T-helper 2 cell (primary cell): ENCODE measurements at regions not wholly inside any gene's neighbourhood (a gene's known extent, or its start where the extent isn't known, plus 50 kb on each side); places are given as distances from the start of the nearest gene placed in this dataset.
A peak's percentile ranks its signal among the peaks of the same experiment; 100 is the strongest.

ENCODE experiments used
- DNase-seq, 5 experiments: peaks; one replicate each; pipeline versions ENCODE4 v3.0.0 to v3.0.0-alpha.2; 2012 to 2022

DNA sequence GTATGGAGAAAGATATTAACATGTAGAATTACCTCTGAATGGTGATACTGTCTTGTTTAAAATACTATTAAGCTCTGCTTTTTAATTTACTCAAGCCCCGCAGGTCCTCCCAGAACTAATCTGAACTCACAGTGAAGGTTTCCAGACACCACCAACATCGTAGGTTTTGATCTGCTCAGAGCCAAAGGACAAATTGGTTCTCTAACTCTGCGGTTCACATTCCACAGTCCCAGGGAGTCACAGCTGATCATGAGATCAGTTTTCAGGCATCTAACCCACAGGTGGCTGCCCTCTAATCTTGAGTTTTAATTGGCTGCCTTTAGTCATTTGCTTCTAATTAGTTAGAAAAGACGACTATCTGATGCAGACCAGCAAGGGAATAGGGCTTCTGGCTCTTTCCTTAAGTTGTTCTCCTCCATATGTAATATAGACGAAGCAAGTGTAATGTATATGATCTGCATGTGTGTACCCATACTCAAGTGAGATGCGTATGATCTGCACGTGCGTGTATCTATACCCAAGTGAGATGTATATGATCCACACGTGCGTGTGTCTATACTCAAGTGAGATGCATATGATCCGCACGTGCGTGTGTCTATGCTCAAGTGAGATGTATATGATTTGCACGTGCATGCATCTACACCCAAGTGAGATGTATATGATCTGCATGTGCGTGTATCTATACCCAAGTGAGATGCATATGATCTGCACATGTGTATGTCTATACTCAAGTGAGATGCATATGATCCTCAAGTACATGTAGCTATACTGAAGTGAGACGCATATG lies 331.5 kb upstream of the NPVF start:
- DNase-seq, result no peak

DNA sequence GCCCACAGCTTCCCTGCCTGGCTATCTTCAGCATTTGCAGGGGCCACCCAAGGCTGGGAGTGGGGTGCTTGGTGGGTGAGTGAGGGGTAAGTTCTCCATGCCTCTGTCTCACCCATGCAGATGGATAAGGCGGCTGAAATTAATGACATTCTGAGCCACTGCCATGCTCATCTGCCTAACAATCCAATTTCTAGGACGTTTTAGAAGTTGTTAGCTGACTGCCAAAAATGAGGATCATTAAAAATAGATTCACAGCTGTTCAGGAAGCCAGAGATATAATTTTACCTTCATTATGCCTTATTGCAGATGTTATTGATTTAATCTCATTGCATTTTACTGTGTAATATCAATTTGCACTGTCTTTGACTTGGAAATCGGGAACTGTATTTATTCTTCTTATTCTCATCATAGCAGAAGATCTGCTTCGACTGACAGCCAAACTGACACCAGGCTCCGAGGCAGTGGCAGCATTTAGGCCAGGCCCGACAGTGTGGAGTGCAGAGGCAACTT lies 334.4 kb upstream of the NPVF start:
- DNase-seq, result no peak

DNA sequence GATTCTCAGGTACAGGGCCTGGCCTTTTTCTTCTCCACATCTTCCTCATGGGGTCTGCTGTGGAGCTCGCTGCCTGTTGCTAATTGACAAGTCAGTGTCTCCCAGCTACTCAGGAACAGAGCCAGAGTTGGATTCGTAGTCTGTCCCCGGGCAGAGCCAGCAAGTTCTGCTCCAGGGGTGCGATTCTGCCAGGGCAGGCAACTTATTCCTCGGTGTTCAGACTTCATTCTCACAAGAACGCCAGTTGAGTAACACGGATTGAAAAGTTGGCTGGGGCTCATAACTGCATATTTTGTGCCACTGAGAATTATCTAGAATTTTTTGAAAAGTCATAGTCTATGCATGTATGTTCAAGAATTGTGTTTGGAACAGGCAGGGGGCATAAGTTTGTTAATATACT lies 336.7 kb upstream of the NPVF start:
- DNase-seq, result no peak

DNA sequence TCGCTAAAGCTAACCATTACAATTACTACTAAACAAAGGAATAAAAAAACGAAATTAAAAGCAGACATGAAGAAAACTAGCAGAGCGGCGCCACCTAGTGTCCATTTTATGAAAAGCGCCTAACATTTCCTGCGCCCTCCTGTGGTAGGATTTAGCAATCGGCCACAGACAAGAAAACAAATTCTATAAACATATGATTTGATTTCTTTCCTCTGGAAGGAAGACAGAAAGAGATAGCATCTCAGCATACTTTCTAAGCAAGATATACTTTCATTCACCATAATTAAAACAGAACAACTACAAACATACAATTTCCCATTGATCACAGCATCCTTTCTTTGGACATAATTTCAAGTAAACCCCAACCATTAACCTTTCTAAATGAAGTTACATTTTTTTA lies 337.7 kb upstream of the NPVF start:
- peak; percentile 15 to 65 (median 37) for DNase-seq

DNA sequence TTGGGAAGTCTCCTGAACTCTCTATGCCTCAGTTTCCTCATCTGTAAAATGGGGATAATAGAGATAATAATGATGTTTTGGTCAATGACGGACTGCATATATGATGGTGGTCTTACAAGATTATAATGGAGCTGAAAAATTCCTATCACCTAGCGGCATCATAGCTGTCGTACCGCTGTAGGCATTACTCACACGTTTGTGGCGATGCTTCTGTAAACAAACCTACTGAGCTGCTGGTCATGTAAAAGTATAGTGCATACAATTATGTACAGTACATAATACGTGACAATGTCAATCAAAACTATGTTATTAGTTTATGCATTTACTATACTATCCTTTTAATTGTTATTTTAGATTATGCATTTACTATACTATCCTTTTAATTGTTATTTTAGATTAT lies 339.1 kb upstream of the NPVF start:
- DNase-seq, result no peak

DNA sequence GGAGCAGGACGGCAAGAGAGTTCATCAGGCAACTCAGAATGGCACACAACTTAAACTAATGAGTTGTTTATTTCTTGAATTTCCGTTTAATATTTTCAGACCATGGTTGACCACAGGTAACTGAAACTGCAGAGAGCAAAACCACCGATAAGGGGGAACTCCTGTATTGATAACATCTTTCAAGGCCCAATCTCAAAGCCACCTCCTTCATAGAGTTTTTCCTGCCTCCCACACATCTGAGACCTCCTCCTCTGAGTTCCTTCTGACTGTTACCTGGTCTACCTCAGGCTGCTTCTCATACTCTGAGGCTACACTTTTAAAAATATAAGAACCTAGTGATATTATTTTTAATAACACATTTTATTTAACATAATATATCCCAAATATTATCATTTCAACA lies 341.5 kb upstream of the NPVF start:
- DNase-seq, result peak in 1 of 5 experiments; percentile 6

DNA sequence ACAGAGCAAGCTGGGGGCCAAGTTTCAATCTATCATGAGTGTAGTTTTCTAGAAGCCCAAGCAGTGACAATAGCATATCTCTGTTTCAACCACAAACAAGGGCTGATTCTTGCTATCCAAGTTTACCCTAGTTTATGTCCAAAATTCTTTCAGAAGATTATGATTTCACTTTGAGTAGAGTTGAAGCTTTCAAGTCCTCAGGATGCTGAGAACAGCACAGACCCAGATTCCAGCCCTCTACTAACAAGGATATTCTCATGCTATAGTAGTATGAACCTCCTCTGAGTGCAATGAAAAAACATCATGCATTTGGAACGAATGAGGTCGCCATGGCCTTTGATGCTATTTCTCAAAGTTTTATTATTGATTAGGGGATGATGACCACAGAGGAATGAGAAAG lies 344.1 kb upstream of the NPVF start:
- no peak for DNase-seq

DNA sequence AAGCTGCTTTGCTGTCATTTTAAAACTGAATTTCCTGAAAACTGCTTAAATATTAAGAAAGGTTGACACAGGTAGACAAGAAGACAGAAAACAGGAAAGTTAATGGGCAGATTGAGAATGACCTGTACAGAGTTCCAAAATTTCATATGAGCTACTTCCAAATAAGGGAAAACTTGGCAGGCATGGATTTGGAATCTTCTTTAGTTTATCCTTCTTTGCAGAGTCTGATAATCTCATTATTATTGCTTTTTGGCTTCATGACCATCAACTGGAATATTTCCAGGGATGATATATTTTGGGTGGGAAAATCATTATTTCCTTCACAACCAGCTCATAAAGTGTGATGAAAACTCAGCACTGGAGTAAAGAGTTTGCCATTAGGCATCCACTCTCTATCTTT lies 346.5 kb upstream of the NPVF start:
- no peak for DNase-seq

DNA sequence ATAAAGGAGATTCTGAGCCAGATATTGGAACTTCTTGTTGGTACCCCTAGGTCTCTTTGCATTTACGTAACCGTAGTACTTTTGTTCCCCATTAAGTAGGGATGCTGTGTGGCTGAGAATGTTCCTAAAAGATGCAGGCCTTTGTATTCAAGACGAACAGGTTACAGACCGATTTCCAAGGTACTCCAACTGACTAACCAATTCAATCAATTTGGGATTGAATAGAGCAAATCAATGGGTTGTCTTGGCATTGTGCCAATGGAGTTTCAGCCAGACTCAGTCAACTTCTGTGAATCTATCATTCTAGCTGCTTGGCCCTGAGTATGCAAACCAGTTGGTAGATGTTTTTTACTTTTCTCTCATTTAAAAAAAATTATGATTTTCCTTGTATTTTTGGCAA lies 347.3 kb upstream of the NPVF start:
- no peak for DNase-seq

DNA sequence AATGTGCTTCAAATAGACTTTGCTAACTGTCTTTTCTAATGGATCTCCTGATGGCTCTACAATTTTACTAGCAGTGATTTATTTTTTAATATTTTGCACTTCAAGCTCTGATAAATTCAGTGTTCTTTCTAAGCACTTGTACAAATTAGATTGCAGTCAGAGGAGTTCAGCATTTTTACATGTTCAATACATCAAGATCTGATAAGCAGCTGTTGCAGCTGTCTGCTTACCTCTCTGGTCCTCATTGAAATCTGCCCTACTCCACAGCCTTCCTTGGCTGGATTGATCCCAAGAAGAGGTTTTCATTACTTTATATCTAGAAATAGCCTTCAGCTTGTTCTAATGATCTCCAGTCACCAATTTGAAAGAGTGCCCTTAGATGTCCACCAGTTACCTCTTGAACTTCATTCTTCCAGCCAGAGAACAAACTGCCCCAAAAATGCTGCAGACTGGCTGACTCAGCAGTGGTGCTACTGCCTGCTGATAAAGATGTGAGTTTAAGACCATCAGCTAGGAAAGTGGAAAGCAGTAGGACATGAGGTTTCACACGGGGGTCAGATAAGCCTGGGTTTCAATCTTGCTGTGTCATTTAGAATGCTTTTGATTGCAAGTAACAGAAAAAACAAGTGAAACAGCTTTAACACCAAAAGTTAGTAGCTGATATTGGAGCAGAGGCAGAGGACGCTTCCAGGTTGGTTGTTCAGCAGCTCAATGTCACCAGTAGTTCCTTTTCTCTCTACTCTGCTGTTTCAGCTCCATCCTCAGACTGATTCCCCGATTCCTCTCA lies 350.9 kb upstream of the NPVF start:
- DNase-seq, result peak in 1 of 5 experiments; percentile 14

DNA sequence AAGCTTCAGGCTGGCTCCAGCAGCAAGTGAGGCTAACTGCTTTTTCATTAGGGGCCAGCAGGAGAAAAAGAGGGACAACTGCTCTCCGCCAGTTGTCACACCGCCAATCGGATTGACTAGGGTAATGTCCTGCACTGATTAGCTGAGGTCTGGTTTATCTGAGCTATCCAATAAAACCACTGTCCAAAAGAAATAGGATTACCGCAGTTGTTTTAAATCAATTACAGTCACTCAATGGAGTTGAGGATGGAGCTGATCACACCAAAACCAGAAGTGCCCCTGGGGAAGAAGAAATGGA lies 351.4 kb upstream of the NPVF start:
- DNase-seq, result no peak

DNA sequence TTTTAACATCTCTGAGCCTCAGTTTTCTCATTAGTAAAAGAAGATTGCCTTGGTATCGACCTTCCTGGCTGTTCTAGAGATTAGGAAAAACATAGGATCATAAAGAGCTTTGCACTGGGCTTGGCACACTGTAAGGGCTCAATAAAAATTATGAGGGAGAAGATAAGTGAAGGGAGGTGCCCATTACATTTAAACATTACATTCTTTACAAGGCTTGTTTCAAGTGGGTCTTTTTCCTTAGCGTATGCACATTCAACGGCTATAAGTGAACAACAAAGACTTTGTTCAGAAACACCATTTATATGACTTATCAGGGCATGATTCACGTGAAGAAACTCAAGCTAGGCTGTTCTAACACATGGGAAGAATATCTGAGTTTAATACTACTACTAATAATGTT lies 351.9 kb upstream of the NPVF start:
- DNase-seq, result no peak

DNA sequence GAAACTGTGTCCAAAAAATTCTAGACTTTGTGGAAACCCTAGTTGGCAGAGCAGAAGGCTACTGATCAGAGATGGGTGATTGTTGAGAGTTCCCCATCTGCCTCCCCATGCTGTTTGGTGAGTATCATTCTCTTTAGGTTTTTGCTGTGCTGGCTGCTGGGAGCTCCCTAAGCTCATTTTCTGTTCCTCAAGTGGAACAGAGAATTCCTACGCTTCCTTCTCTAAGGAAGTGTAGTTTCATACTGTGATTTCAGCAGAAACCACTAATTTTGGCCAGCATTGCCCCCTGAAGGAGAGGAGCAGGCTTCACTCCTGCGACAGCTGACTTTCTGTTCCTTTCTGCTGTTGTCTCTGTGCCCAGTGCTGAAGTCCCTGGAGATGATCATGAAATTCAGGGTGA lies 355.3 kb upstream of the NPVF start:
- DNase-seq, result no peak

DNA sequence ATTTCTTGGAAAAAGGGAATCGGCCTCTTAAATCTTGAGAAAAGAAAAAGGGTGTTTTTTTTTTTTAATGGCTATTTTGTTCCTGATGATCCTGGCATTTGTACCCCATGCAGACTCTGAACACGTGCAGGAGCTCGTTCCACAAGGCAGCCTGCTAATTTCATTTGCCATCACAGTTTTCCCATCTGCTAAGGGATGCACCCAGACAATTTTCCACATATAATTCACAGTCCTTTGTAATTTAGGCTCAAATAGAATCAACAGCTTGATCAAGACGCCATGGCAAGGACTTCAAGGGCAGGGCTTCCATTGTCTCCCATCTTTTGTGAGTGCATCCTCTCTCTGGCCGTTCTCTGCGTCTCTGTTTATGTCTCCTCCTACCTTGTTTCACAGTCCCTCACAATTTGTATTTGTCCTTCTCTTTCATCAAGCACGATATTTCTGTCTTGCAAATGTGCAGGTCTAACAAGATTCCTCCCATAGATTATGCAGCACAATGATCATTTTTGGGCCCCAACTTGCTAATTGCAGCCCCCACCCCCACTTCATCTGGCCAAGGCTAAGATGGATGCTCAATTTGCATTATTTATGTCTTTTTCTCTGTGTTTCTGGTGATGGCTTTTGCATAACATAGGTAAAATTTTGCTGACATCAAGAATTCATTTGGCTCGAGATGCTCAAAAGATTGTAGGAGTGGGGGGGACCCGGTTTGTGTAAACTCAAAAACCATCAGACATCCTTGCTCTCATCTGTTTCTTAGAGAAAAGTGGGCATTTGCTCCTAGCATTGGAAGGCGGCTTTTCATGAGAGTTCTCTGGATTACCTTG lies 356.0 kb upstream of the NPVF start:
- DNase-seq, result no peak

DNA sequence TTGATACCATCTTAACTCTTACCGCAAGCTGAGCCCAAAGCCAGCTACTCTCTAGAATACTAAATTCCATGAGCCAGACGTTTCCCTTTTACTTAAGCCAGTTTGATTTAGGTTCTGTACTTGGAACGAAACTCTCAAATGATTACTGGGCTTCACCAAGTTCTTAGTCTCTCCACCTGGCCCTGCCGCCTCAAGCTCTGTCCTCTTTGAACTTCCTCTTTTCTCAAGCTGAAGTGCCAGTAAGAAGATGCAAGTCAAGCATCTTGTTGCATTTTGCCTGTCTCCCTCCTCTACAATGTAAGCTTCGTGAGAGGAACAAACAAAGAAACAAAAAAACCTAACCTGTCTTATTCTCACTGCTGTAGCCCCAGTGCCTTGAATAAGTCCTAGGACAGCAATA lies 358.2 kb upstream of the NPVF start:
- DNase-seq, result no peak

DNA sequence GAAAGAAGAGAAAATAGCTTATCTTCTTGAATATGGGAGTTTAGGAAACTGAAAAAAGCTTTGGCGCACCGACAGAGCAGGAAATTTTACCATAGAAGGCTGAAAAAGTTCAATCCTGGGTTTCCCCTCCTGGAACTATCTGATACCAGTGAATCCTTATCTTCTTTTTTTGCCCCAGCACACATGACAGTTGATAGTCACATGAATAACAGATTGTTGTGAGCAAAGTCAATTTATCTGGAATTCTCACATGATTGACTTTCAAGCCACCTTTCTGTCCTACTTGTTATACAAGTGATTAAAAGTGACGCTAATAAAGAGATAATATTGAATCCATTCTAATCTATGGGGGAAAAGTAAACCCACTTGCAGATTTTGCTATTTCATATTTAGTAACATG lies 365.8 kb upstream of the NPVF start:
- no peak for DNase-seq

DNA sequence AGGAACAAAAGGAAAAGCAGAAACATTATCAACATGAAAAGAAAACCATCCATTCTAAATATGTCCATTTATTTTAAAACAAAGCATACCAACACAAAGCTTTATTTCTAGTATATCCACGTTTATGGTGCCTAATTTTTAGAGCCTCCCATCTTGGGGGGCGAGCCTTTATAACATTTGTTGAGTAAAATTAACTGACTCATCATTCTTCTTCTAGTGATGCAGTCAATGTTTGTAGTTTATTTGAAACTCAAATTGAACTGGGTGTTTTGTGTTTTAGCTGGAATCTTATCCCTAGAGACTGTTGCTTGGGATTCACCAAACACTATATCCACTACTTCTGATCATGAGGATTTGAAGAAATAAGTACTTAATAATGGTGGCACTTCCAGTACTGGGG lies 366.4 kb upstream of the NPVF start:
- DNase-seq, result no peak

DNA sequence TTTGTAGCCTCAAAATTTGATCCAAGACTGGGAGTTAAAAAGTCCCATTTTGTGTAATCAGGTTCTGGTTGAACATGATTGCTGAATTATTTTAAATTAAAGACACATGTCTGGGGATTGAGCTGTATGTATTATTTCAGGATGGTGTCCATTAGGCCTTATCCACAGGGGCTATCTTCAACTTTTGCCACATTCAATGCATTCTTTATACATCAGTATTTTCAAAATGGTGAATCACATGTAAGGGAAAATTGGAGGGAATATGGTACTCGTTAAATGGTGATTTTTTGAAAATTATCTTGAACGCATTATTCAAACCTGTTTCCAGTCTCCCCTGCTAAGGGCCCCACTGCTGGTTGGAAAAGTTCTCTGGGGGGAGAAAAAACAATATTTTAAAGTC lies 367.7 kb upstream of the NPVF start:
- no peak for DNase-seq

DNA sequence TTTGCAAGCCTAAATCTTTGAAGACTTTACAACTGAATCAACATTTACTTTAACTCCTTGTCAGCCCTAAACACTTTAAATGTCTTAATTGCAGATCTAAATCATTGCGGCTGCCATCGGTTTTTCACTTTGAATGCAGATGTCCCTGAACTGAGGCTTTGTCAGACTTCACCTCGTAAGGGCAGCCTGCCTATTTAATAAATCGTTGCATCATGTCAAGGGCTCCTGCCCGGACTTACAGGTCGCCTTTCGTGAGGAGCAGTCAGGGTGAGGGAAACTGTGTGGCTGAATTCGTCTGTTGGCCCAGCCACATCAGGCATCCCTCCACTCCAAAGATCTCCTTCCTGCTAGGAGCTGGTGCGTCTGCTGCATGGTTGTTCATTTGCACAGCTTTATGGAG lies 368.2 kb upstream of the NPVF start:
- no peak for DNase-seq

DNA sequence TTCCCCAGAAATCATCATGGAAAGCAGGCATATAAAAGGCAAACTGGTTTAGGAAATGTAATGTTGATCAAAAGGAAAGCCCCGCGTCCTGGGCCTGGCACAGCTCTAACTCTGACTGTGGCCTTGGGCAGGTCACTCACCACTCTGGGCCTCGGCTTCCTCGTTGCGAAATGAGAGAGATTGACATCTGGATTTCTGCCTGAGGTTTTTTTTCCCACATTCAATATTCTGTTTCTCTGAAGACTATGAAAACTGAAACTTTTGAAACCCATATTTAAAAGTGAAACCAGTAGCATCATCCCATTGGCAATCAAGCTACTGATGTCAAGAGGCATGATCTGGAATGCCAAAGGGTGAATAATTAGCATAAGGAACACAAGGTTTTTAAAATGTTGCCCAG lies 369.7 kb upstream of the NPVF start:
- DNase-seq, result no peak

DNA sequence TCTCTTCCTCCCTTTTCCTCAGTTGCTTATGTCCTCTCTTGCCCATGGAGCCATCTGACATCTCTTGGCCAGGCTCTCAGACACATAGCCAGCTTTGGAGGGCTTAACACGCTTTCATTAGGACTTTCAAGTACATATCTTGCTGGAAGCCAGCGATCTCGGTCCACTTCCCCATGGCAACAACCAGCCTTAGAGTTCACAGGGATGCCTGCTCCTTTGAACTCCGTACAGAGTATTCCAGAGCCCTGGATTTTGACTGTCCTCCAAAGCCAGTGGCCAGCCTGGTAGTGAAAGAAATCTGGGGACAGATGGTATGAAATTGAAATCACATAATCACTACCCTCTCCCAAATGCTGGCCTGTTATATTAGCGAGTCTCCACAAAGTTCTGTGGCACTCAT lies 370.5 kb upstream of the NPVF start:
- no peak for DNase-seq

DNA sequence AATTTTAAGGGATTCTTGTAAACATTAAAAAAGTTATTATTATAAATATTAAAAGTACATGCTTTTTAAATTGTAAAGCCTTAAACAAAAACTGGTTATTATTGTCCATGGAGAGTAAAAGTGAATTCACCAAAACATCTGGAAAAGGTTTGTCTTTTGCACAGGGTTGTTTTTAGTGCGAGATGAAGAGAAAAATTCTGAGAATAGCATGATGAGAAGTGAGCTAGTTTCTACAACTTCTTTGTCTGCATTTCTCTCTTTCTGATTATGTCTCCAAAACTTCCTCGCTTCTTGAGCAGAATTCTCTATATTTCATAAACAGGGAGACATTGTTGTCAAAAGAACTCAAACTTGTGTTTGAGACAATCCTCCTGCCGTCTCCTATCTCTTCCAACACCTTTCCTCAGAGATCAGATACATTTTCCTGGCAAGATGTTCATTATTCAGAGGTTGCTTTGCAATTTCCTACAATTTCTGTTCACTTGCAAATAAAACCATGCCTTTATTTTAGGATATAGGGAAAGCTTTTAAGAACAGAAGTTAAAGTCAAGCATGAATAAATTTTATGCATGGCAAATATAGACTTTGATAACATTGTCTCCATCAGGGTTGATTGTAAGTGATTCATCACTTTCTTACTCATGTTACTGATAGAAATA lies 372.1 kb upstream of the NPVF start:
- DNase-seq, result no peak
